ENCODE measurements at regions not wholly inside any gene's neighbourhood (a gene's known extent, or its start where the extent isn't known, plus 50 kb on each side); places are given as distances from the start of the nearest gene placed in this dataset.
A peak's percentile ranks its signal among the peaks of the same experiment; 100 is the strongest.

- no peak overlapping the region for H3K4me2 ChIP-seq (ENCODE audit: low read length)
- H2BK5ac ChIP-seq (ENCODE audit: low read depth, low read length, poor library complexity) = no peak overlapping the region
- H3K36me3 ChIP-seq (ENCODE audit: control insufficient read depth in 1 of 2, insufficient read depth in 2 of 2, low read length in 2 of 2) = no peaks in the 10 kb centered on the region
These were observed 506.2 kb upstream of the SLC35B3 start for GRCh38 chr6:8941577-8941976.

GRCh38 chr6:8940356-8940755 lies 505.0 kb upstream of the SLC35B3 start:
- no peak overlapping the region for H4K8ac ChIP-seq (ENCODE audit: low read depth, low read length)
- no peaks in the 10 kb centered on the region for H3K79me2 ChIP-seq (ENCODE audit: control insufficient read depth, insufficient read depth, low read length, poor library complexity)
- no peak overlapping the region for H3K18ac ChIP-seq (ENCODE audit: low read length)
- H3K36me3 ChIP-seq (ENCODE audit: control insufficient read depth in 1 of 2, insufficient read depth in 2 of 2, low read length in 2 of 2) = no peaks in the 10 kb centered on the region
- H3K9me3 ChIP-seq (ENCODE audit: insufficient read depth, low read depth, low read length) = no peaks in the 10 kb centered on the region
- no peak overlapping the region for H2BK5ac ChIP-seq (ENCODE audit: low read depth, low read length, poor library complexity)
- H2BK12ac ChIP-seq (ENCODE audit: low read length) = no peak overlapping the region
- no peak overlapping the region for H3K4ac ChIP-seq (ENCODE audit: low read depth, low read length)
- H2AK5ac ChIP-seq (ENCODE audit: low read length) = no peak overlapping the region
- no peaks in the 10 kb centered on the region for H3K79me1 ChIP-seq (ENCODE audit: low read length)
- H3K27ac ChIP-seq (ENCODE audit: low read depth, low read length) = no peak overlapping the region
- no peak overlapping the region for H2BK120ac ChIP-seq (ENCODE audit: insufficient read depth, low read length, poor library complexity)
- H3K4me2 ChIP-seq (ENCODE audit: low read length) = no peak overlapping the region
- no peak overlapping the region for H3K14ac ChIP-seq (ENCODE audit: low read length)
- no peak overlapping the region for H4K12ac ChIP-seq (ENCODE audit: low read depth, low read length)
- no peak overlapping the region for H3K4me3 ChIP-seq (ENCODE audit: low read depth, low read length)
- no CpG with 5 or more reads among the region's 6 CpGs for WGBS (ENCODE audit: extremely low coverage, insufficient coverage, insufficient read length)
- no peak overlapping the region for H3K9ac ChIP-seq (ENCODE audit: low read length)
- no peaks in the 10 kb centered on the region for H3K27me3 ChIP-seq (ENCODE audit: insufficient read depth, low read length)
- no peak overlapping the region for H2AFZ ChIP-seq (ENCODE audit: insufficient read depth, low read length, poor library complexity)
- no peak overlapping the region for H3K23ac ChIP-seq (ENCODE audit: low read length)
- H4K91ac ChIP-seq (ENCODE audit: low read depth, low read length) = no peak overlapping the region
- DNase-seq = no peak
- H3K4me1 ChIP-seq (ENCODE audit: control insufficient read depth in 1 of 2, insufficient read depth in 2 of 2, low read length in 2 of 2) = no peaks in the 10 kb centered on the region

More at GRCh38 chr6:8941577-8941976, 506.2 kb upstream of the SLC35B3 start:
- no peaks in the 10 kb centered on the region for H3K9me3 ChIP-seq (ENCODE audit: insufficient read depth, low read depth, low read length)
- no peaks in the 10 kb centered on the region for H3K27me3 ChIP-seq (ENCODE audit: insufficient read depth, low read length)
- H3K79me2 ChIP-seq (ENCODE audit: control insufficient read depth, insufficient read depth, low read length, poor library complexity) = no peaks in the 10 kb centered on the region
- no peak overlapping the region for H3K27ac ChIP-seq (ENCODE audit: low read depth, low read length)
- no peak overlapping the region for H3K18ac ChIP-seq (ENCODE audit: low read length)
- H2BK12ac ChIP-seq (ENCODE audit: low read length) = no peak overlapping the region
- no peak overlapping the region for H4K91ac ChIP-seq (ENCODE audit: low read depth, low read length)
- H4K8ac ChIP-seq (ENCODE audit: low read depth, low read length) = no peak overlapping the region
- H3K4me3 ChIP-seq (ENCODE audit: low read depth, low read length) = no peak overlapping the region
- no peak overlapping the region for H2BK120ac ChIP-seq (ENCODE audit: insufficient read depth, low read length, poor library complexity)
- no peak overlapping the region for H3K23ac ChIP-seq (ENCODE audit: low read length)
- no peak overlapping the region for H2AFZ ChIP-seq (ENCODE audit: insufficient read depth, low read length, poor library complexity)
- H2AK5ac ChIP-seq (ENCODE audit: low read length) = no peak overlapping the region
- DNase-seq = no peak
- H4K12ac ChIP-seq (ENCODE audit: low read depth, low read length) = no peak overlapping the region
- no CpG with 5 or more reads among the region's 2 CpGs for WGBS (ENCODE audit: extremely low coverage, insufficient coverage, insufficient read length)
- H3K79me1 ChIP-seq (ENCODE audit: low read length) = no peaks in the 10 kb centered on the region
- no peak overlapping the region for H3K4ac ChIP-seq (ENCODE audit: low read depth, low read length)
- H3K9ac ChIP-seq (ENCODE audit: low read length) = no peak overlapping the region
- H3K14ac ChIP-seq (ENCODE audit: low read length) = no peak overlapping the region
- no peaks in the 10 kb centered on the region for H3K4me1 ChIP-seq (ENCODE audit: control insufficient read depth in 1 of 2, insufficient read depth in 2 of 2, low read length in 2 of 2)

- Histone ChIP-seq H3K23ac (ENCODE audit: low read length) (no peak overlapping the region), H3K4me3 (ENCODE audit: low read depth, low read length) (no peak overlapping the region), H2BK5ac (ENCODE audit: low read depth, low read length, poor library complexity) (no peak overlapping the region), H3K27me3 (ENCODE audit: insufficient read depth, low read length) (no peaks in the 10 kb centered on the region), H2AFZ (ENCODE audit: insufficient read depth, low read length, poor library complexity) (no peak overlapping the region), H3K14ac (ENCODE audit: low read length) (no peak overlapping the region), H2AK5ac (ENCODE audit: low read length) (no peak overlapping the region), H4K8ac (ENCODE audit: low read depth, low read length) (no peak overlapping the region), H3K27ac (ENCODE audit: low read depth, low read length) (no peak overlapping the region), H3K79me1 (ENCODE audit: low read length) (no peaks in the 10 kb centered on the region), H3K4me1 (ENCODE audit: control insufficient read depth in 1 of 2, insufficient read depth in 2 of 2, low read length in 2 of 2) (no peaks in the 10 kb centered on the region), H2BK120ac (ENCODE audit: insufficient read depth, low read length, poor library complexity) (no peak overlapping the region), H3K4me2 (ENCODE audit: low read length) (no peak overlapping the region), H3K79me2 (ENCODE audit: control insufficient read depth, insufficient read depth, low read length, poor library complexity) (no peaks in the 10 kb centered on the region), H3K4ac (ENCODE audit: low read depth, low read length) (no peak overlapping the region), H3K9me3 (ENCODE audit: insufficient read depth, low read depth, low read length) (no peaks in the 10 kb centered on the region), H2BK12ac (ENCODE audit: low read length) (no peak overlapping the region), H3K9ac (ENCODE audit: low read length) (no peak overlapping the region), H4K91ac (ENCODE audit: low read depth, low read length) (no peak overlapping the region), H4K12ac (ENCODE audit: low read depth, low read length) (no peak overlapping the region), H3K36me3 (ENCODE audit: control insufficient read depth in 1 of 2, insufficient read depth in 2 of 2, low read length in 2 of 2) (no peaks in the 10 kb centered on the region), H3K18ac (ENCODE audit: low read length) (no peak overlapping the region)
- no peak for DNase-seq
- WGBS (ENCODE audit: extremely low coverage, insufficient coverage, insufficient read length) = no CpG with 5 or more reads among the region's 4 CpGs
These were observed 504.3 kb upstream of the SLC35B3 start for GRCh38 chr6:8939615-8940014.

GRCh38 chr6:8934318-8934717 lies 499.0 kb upstream of the SLC35B3 start:
- Histone ChIP-seq H3K9ac (ENCODE audit: low read length) (peak overlapping the region; percentile 26), H3K23ac (ENCODE audit: low read length) (peak overlapping the region; percentile 80), H3K18ac (ENCODE audit: low read length) (no peak overlapping the region), H3K9me3 (ENCODE audit: insufficient read depth, low read depth, low read length) (no peaks in the 10 kb centered on the region), H3K79me1 (ENCODE audit: low read length) (no peaks in the 10 kb centered on the region), H3K27me3 (ENCODE audit: insufficient read depth, low read length) (no peaks in the 10 kb centered on the region), H3K4me3 (ENCODE audit: low read depth, low read length) (no peak overlapping the region), H3K4me1 (ENCODE audit: control insufficient read depth in 1 of 2, insufficient read depth in 2 of 2, low read length in 2 of 2) (no peaks in the 10 kb centered on the region), H4K91ac (ENCODE audit: low read depth, low read length) (no peak overlapping the region), H3K79me2 (ENCODE audit: control insufficient read depth, insufficient read depth, low read length, poor library complexity) (no peaks in the 10 kb centered on the region), H4K8ac (ENCODE audit: low read depth, low read length) (no peak overlapping the region), H2AK5ac (ENCODE audit: low read length) (no peak overlapping the region), H2BK120ac (ENCODE audit: insufficient read depth, low read length, poor library complexity) (no peak overlapping the region), H3K4ac (ENCODE audit: low read depth, low read length) (no peak overlapping the region), H2AFZ (ENCODE audit: insufficient read depth, low read length, poor library complexity) (no peak overlapping the region), H3K27ac (ENCODE audit: low read depth, low read length) (no peak overlapping the region), H2BK12ac (ENCODE audit: low read length) (no peak overlapping the region), H3K36me3 (ENCODE audit: control insufficient read depth in 1 of 2, insufficient read depth in 2 of 2, low read length in 2 of 2) (no peaks in the 10 kb centered on the region), H3K14ac (ENCODE audit: low read length) (no peak overlapping the region), H2BK5ac (ENCODE audit: low read depth, low read length, poor library complexity) (no peak overlapping the region), H3K4me2 (ENCODE audit: low read length) (no peak overlapping the region), H4K12ac (ENCODE audit: low read depth, low read length) (no peak overlapping the region)
- DNase-seq = no peak
- no CpG with 5 or more reads among the region's 4 CpGs for WGBS (ENCODE audit: extremely low coverage, insufficient coverage, insufficient read length)
